ENCODE measurements at regions not wholly inside any gene's neighbourhood (a gene's known extent, or its start where the extent isn't known, plus 50 kb on each side); places are given as distances from the start of the nearest gene placed in this dataset.
"Not testable (repeated sequence)": the region's sequence is repeated elsewhere in the genome, so short reads cannot be mapped to it uniquely, and the experiment has no call there.

DNA sequence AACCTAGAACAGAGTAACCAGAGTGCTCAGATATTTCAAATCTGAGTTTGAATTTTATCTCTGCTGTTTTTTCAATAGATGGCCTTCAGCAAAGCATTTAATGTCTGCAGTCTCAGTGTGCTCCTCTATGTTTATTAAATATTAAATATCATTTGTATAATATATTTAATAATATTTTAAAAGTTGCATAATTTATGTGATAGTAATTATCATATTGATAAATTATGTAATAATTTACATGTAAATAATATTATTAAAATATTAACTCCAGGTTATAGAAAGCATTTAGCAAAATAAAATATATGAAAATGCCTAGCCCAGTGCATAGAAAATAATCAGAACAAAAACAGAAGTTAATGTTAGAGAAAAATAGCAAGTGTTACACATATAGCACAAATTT lies 930.0 kb upstream of the SLC35B3 start:
- DNase-seq = no peak

DNA sequence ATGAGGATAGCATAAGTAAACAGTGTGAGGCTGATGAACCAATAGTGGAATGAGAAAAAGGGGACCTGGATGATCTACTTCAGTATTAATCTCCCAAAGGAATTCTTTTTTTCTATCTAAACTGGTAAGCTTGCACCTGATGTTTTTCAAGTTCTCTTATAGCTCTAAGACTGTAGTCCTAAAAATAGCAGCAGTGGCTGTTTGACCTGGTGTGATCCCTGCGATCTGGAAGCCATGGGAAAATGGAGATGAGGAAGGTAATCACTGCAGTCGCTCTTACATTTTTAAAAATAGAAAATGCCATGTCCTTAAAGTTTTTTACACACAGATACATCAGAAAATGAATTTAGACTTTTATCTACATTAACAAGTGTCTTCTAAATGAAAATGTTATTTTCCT lies 926.4 kb upstream of the SLC35B3 start:
- DNase-seq = no peak

DNA sequence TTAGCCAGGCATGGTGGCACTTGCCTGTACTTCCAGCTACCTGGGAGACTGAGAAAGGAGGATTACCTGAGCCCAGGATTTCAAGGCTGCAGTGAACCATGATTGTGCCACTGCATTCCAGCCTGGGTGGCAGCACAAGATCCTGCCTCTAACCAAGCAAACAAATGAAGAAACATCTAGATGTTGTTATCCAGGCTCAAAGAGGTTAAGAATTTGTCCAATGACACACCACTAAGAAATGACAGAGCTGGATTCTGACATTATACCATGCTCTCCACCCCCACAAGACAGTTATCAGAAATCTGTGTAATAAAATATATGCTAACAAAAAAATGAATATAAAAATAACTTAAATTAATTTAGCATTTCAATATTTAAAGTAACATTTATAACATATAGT lies 925.5 kb upstream of the SLC35B3 start:
- no peak for DNase-seq

DNA sequence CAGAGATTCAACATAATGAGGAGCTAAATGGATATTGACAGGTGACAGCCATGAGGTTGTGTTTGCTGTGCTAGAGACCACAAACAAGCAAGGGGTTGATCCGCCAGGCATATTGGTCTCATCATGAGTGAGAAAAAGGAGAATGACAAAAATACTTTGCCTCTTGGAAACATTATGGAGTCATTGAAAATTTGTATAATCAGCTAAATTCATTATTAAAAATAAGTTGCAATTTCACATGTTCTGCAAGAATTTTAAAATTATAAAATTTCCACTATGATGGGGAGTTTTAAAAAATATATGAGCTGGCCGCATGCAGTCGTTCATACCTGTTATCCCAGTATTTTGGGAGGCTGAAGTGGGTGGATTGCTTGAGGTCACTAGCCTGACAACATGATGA lies 912.3 kb upstream of the SLC35B3 start:
- DNase-seq = no peak

DNA sequence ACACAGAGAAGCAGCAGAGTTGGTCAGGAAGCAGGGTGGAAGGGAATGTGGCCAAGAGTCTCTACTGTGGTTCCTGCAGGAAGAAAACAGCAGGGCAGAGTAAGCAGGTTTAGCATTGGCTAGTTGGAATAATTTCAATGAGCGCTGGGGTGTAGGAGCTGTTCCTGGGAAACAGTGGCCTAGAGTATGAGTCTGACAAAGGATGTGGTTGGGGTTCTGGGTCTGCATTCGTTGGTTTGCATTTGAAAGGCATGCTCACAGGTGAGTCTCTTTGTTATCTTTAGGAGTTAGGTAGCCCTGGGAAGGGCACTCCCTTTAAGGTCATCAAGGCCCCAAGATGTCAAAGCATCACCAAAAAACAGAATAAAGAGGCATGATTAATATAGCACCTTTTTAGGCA lies 911.6 kb upstream of the SLC35B3 start:
- no peak for DNase-seq

DNA sequence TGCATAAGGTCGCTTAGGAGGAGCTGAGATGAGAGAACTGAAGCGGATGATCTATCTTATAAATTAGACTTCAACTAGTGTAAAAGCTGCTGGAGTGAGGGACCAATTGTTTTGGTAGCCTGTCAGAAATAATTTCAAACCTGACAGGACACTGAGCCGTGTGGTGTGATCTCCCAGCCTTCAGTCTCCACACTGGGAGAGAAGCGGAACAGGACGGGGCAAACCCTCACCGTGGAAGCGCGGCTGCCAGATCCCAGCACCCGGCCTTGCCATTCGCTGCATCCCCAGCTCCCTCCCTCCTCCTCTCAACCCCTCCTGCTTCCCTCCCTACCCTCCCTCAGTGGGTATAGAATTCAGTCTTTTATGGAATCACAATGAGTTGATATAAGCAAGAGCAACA lies 900.1 kb upstream of the SLC35B3 start:
- no peak for DNase-seq

DNA sequence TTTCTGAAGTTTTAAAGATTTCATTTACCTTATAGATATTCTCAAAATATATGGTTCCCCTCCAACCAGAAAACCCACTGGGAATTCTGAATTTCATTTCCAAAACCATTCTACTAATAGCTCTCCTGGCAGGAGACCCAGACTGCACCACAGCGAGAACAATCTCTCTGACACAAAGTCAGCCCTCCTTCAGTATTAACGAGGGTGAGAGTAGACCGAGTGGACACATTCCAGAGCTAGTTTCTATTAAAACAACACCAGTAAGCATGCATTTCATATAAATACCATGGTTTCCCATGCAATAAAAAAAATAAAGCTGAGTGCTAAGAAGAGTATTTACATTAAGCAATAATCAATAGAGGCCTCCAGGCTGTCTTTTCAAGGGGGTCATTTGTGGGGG lies 899.6 kb upstream of the SLC35B3 start:
- no peak for DNase-seq

DNA sequence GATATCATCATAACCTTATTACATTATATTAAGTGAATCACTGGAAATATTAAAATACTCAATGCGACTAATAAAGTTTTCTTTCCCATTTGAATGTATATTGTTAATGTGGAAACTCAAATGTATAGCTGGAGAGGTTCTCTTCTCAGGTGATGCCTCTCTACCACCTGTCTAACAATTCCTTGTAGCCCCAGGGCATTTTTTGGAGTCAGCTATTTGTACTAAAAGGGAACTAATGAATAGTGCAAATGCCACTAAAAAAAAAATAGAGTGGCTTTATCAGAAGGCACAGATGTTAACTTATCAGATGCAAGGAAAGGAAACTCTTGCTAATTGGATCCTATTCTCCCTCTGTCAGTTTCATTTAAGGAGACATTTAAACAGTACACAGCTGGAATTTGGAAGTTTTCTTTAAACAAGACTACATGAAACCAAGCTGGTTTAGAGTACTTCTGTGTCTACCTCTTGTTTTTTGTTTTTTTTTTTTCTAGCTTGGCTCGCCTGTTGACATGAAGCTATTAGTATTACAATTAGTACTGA lies 897.0 kb upstream of the SLC35B3 start:
- DNase-seq = no peak

DNA sequence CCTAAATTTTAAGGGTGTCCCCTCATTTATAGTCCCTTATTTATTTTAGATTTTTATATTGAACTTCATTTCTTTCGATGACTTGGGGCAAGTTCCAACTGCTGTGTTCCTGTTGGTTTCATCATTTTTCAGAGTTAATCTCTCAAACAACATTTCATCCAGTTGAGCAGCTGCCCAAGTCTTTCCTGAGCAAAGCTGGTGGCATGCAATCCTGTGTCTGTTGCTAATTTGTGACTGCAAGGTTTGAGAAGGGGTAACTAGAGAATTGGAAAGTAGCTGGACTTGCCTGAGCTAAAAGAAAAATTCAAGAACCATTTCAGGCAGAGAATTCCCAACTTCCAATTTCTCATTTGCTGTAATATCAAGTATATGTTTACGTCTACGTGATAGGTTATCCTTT lies 881.5 kb upstream of the SLC35B3 start:
- DNase-seq = no peak

DNA sequence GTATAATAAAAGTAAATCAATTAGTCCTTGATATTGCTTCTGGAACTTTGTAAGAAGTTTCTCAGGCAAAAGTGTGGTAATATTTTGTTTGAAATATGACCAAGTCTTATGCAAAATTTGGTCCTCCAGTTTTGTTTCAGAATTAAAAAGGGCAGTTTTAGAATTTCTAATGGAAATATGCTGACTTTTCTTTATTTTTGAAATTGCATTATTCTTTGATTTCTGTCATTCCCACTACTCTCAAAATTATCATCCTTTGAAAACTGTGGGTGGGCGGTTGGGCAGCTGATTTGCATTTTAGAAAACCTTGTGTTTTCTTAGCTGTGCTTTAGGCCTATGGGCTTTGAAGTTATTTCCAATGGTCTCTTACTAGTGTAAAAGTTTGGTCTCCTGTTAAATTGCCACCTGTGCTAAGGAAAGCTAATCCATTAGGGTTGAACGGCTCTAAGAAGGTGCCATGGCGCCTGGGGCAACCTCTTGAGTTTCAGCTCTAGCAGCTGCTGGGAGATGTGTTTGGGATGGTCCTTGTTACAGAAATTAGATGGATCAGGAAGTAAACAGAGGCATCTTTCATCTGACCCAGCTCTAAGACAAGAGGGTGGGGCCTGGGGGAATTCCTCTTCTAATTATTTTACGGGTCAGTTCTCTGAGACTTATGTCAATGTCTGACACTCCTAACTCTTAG lies 880.8 kb upstream of the SLC35B3 start:
- no peak for DNase-seq

DNA sequence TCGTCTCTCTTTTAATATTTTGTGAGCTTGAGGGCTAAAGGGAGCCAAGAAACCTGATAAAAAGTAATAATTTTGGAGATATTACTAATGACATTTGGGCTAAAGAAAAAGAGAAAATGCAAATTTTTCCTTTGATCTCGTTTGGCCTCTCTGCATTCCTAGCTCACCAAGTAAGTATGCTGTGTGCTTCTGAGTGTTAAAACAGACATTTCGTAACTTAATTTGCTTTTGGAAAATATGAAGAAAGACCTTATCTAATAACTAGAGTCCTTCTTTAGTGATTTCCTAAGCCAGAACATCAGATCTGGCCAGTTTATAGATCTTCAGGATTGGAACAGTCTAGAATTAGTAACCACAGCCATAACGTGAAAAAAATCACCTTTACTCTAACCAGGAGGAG lies 872.9 kb upstream of the SLC35B3 start:
- DNase-seq = no peak

DNA sequence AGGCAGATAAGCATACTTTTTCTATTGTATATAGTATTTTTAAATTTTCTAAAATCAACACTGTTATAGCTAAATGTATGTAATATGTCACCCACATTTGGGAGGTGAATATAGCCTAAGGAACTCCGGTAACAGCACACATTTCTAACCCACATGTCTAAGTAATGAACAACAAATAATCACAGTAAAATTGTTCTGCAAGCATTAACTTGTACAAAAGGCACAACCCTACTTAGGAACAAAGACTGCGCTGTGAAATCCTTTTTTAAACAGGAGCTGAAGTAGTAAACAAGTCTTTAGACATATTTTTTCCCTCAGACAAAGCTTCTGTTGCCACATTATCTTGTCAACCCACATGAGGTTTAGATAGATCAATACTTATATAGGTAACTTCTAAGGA lies 872.4 kb upstream of the SLC35B3 start:
- no peak for DNase-seq

DNA sequence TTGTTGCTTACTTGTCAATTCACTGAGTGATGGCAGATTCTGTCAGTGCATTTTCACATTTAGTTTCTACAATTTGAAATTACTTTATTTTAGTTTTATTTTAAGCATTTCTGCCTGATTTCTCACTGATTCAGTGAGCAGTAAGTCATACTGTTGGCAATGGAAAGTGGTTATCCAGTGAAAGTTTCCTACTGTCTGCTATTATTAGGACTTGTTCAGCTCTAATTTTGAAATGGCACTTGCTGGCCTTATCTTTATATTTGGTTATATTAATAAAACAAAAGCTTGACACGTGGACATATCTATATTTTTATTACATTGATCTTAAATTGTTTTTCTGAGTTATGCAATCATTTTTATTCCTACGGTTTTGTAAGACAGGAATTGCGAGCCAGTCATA lies 871.8 kb upstream of the SLC35B3 start:
- DNase-seq = no peak

DNA sequence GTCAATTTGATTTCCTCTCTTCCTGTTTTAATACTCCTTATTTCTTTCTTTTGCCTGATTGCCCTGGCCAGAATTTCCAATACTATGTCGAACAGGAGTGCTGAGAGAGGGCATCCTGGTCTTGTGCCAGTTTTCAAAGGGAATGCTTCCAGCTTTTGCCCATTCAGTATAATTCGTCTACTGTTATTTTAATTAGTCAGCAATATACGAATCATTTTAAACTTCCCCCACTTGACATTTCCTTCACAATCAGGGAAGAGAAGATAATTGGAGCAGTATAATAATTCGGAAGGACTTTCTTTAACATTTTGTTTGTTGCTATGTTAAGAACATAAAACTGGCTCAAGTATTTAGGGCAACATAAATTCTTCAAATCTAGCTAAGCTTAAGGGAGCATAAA lies 860.3 kb upstream of the SLC35B3 start:
- no peak for DNase-seq

DNA sequence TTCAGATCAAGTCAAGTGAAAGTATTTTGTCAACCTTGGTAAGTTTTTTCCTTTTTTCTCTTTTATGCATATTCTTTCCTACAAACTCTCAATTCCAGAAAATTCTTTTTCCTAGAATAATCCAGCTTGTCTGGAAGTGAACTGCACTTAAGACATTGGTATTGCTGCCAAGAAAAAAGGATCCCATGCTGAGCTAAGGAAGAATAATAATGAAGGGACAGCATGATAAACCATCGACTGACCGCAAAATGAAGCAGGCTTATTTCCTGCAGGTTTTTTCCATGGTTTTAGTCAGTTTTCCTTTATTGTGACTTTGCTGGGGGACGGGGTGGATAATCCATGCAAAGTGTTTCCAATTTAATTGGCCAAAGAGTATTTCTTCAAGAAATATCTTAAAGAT lies 857.6 kb upstream of the SLC35B3 start:
- DNase-seq = no peak

DNA sequence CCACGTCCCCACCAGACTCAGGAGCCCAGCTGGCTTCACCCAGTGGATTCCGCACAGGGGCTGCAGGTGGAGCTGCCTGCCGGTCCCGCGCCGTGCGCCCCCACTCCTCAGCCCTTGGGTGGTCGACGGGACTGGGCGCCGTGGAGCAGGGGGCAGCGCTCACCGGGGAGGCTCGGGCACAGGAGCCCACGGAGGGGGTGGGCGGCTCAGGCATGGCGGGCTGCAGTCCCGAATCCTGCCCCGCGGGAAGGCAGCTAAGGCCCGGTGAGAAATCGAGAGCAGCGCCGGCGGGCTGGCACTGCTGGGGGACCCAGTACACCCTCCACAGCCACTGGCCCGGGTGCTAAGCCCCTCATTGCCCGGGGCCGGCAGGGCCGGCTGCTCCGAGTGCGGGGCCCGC lies 855.0 kb upstream of the SLC35B3 start:
- DNase-seq = not testable (repeated sequence)

DNA sequence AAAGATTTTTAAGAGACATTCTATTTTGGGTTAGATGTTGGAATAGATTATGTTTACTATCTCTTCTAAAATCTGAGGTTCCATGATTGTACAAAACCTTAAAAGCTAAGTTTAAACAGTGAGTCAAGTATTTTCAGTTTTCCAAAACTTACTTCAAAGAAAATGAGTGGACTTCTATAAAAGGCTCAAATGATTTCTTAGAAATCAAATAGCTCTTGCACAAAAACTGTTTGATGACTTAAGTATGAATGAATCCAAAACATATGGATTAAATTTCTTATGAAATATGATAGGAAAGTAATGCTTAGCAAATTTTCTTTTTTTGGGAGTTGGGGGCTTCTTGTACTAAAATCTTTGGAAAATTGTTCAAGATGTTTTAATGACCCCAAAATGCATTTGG lies 837.3 kb upstream of the SLC35B3 start:
- DNase-seq = no peak

DNA sequence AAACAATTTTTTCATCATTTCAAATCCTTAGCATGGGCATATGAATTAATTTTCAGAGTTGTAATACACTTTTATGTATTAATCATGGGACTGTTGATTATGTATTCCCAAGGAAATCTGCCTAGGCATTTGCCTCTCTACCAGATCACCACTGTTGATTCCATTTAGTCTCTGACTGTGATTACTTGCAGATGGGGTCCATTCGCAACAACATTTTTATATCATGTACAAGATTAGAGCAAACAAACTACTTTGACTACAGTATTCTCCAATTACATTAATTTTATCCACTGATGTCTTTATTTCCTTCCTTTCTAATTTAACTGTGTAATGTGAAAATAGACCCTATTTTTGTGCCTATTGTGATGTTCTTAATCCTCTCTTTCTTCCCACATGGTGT lies 831.4 kb upstream of the SLC35B3 start:
- DNase-seq = no peak

DNA sequence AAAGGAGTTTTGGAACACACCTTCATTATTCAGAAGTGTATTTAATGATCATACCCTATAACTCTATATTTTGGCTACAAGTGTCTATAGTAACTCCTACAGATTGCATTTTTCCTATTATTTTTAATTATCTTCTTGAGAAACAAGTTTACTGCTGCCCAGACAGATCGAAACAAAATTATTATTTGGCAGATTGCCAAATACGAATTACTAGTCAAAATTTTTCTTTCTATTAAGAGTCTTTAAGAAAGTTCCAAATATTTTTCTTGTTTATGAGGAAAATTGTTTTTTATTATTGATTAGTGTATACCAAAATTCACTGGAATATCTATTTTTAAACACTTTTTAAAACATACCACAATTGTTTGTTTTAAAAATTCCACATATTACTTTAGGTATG lies 821.9 kb upstream of the SLC35B3 start:
- no peak for DNase-seq

DNA sequence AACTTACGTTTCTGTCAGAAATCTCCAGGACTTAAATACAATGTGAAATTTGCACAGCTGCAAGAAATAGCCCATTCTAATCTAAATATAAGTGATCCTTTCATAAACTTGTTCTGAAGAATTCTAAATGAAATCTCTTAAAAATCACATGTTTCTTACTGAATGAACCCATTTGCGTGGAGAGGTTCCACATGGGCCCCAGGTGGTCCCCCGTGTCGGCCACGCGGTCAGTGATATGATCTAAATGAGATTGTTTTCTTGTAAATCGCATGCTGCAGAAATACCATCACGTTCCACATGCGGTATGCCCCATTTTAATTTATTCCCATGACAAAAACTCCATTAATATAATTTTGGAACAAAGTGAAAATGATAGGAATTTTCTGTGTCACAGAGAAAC lies 818.9 kb upstream of the SLC35B3 start:
- no peak for DNase-seq

DNA sequence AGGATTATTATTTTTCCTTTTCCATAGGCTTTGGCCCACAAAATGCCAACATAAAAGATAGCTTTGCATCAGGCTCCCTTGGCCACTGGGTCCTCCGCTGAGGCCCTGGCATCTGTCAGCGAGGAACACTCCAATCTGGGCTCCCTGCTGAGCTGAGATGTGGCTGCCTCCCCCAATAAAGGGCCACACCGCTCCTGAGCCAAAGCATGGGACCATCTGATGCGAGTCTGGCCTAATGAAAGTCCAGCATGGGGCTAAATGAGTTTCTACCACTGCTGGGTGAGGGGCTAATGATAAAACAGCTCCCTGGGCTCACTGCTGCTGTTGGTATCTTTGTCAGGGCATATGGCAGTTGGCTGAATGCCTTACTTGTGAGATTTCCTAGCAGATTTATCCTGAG lies 817.5 kb upstream of the SLC35B3 start:
- no peak for DNase-seq

DNA sequence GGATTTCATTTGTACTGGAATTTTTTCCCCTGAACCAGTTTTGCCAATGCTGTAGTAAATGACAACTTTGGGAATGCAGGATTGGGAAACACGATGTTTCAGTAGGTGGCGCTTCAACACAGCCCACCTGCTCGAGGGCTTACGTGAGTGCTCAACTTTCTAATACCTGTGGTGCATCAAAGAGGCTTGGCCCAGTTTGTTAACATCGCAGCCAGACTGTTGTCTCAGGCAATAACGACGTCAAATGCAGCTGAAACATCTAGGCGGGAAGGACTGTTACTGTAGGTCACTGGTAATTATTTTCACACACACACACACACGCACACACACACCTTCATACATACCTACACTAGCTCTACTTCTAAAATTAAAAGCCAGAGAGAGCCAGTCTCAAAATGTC lies 815.5 kb upstream of the SLC35B3 start:
- peak; percentile 33 for DNase-seq

DNA sequence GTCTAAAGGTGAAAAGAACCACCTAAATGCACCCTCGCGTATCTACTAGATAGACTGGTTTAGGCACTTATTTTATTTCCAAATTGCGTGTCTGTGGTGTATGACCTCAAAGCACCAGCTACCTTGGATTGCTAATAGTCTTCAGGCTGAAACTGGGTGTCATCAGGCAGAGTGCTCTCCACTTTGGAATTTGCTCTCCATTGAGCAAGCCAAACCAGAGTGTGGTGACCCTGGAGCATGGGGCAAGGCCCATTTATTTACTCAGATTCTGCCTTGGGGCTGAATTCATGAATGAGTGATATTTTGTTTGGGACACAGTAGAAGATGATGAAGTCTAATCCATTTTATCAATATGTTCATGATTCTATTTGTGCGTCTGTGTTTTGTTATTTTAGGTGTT lies 812.8 kb upstream of the SLC35B3 start:
- DNase-seq = no peak

DNA sequence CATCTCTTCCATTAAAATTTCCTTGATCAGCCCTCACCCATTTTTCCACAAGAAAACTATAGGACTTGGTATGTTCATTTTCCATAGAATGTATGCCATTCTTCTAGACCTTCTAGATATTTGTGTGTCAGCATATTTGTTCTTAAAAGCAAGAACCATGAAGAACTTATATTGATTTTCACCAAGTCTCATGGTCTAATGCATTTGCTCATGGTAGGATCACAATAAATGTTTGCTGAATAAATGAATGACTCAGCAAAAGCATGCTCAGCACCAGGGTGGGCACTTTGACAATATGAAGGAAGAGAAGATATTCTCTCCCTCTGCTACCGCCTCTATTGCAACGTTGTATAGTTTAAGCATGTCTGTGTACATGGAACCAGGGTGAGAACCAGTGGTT lies 805.5 kb upstream of the SLC35B3 start:
- DNase-seq = no peak

DNA sequence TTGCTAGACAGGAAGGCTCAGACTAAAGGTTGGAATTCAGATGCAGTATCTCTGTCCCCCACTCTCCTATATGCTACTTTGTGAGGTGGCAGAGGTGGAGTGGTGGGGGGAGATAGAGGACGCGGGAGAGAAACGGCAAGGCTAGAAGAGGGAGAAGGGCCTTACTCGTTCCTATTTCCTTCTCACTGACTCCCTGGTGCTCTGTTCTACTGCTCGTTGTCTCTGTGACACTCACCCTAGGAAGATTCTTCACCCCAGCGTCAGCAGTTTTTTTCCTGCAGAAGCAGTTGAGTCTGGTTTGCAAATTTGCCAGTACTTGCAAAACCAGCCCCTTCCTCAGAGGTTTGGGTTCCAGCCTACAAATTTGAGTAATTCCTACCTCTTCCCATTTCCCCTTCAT lies 801.1 kb upstream of the SLC35B3 start:
- DNase-seq = no peak
